HG02623 (cell line): ENCODE measurements at regions not wholly inside any gene's neighbourhood (a gene's known extent, or its start where the extent isn't known, plus 50 kb on each side); places are given as distances from the start of the nearest gene placed in this dataset.

Experiments used
- ATAC-seq: cut with Tn5 transposase; IDR thresholded peaks from one replicate; pipeline ENCODE4 v1.9.1; 2021; ENCODE audit warnings: moderate library complexity; ENCODE audit not compliant: unreplicated experiment

GRCh38 chr5:5968981-5969380, 409.4 kb downstream of the MED10 start:
- no peak for ATAC-seq

- no peak for ATAC-seq
Observed at GRCh38 chr5:5967944-5968343, 410.4 kb downstream of the MED10 start.

- ATAC-seq = no peak
Observed at GRCh38 chr5:5967373-5967772, 411.0 kb downstream of the MED10 start.

GRCh38 chr5:5965132-5965531, 413.2 kb downstream of the MED10 start:
- ATAC-seq = no peak

GRCh38 chr5:5964347-5964746, 414.0 kb downstream of the MED10 start:
- no peak for ATAC-seq

- no peak for ATAC-seq
Observed at GRCh38 chr5:5957737-5958136, 420.6 kb downstream of the MED10 start.

GRCh38 chr5:5954275-5954598, 424.1 kb downstream of the MED10 start:
- no peak for ATAC-seq

GRCh38 chr5:5953584-5954274, 424.6 kb downstream of the MED10 start:
- ATAC-seq = no peak

- no peak for ATAC-seq
Observed at GRCh38 chr5:5951953-5952352, 426.4 kb downstream of the MED10 start.

GRCh38 chr5:5950658-5951057, 427.7 kb downstream of the MED10 start:
- ATAC-seq = no peak

- no peak for ATAC-seq
Observed at GRCh38 chr5:5941486-5941885, 436.9 kb downstream of the MED10 start.

GRCh38 chr5:5939759-5940370, 438.5 kb downstream of the MED10 start:
- no peak for ATAC-seq

- no peak for ATAC-seq
Observed at GRCh38 chr5:5933651-5934050, 444.7 kb downstream of the MED10 start.

GRCh38 chr5:5932824-5933223, 445.5 kb downstream of the MED10 start:
- no peak for ATAC-seq

- no peak for ATAC-seq
Observed at GRCh38 chr5:5930561-5930960, 447.8 kb downstream of the MED10 start.

- ATAC-seq = no peak
Observed at GRCh38 chr5:5929291-5930020, 448.9 kb downstream of the MED10 start.

- no peak for ATAC-seq
Observed at GRCh38 chr5:5925191-5925590, 453.2 kb downstream of the MED10 start.

- no peak for ATAC-seq
Observed at GRCh38 chr5:5919411-5919810, 458.9 kb downstream of the MED10 start.

GRCh38 chr5:5906778-5907177, 471.6 kb downstream of the MED10 start:
- no peak for ATAC-seq

- ATAC-seq = no peak
Observed at GRCh38 chr5:5905186-5905585, 473.2 kb downstream of the MED10 start.

- ATAC-seq = no peak
Observed at GRCh38 chr5:5904113-5904512, 474.2 kb downstream of the MED10 start.
